ENCODE measurements at regions not wholly inside any gene's neighbourhood (a gene's known extent, or its start where the extent isn't known, plus 50 kb on each side); places are given as distances from the start of the nearest gene placed in this dataset.

DNA sequence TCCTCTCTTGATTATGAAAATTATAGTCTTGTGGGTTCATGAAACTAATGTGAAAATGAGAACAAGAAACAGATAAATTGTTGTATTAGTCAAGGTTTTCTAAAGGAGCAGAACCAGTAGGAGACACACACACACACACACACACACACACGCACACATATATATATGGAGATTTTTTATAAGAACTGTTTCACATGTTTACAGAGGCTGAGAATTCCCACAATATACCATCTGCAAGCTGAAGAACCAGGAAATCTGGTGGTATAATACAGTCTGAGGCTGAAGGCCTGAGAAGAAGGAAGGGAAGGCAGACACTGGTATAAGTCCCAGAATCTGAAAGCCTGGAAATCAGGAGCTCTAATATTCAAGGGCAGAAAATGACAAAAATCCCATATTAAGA lies 70.9 kb upstream of the RGS18 start:
- ChIA-PET CTCF (no interaction called here), POLR2A (no interaction called here)
- H3K4me1 Mint-ChIP-seq = peaks cover 2% of the 10 kb centered on the region; the same call in 1 of the 2 replicates
- no peak for DNase-seq (ENCODE audit: low spot score)
- H3K4me3 Mint-ChIP-seq = no peak overlapping the region
- no peak for ATAC-seq
- H3K27ac Mint-ChIP-seq = no peak overlapping the region
- H3K27me3 Mint-ChIP-seq (ENCODE audit: low read depth) = no peaks in the 10 kb centered on the region
- no peaks in the 10 kb centered on the region for H3K36me3 Mint-ChIP-seq
- no peaks in the 10 kb centered on the region for H3K9me3 Mint-ChIP-seq
- TF ChIP-seq SOX15 (CRISPR knock-in tag; IDR thresholded peaks at IDR 0.05) (no peak), SMAD3 (CRISPR knock-in tag; IDR thresholded peaks at IDR 0.05; ENCODE audit: borderline replicate concordance) (no peak), TCF7 (CRISPR knock-in tag; IDR thresholded peaks at IDR 0.05; ENCODE audit: low read depth) (no peak), NFE2L1 (CRISPR knock-in tag; IDR thresholded peaks at IDR 0.05) (no peak), ZNF416 (CRISPR knock-in tag; IDR thresholded peaks at IDR 0.05) (no peak), E2F5 (CRISPR knock-in tag; IDR thresholded peaks at IDR 0.05) (no peak), JUN (CRISPR knock-in tag; IDR thresholded peaks at IDR 0.05) (no peak), MAX (CRISPR knock-in tag; IDR thresholded peaks at IDR 0.05) (no peak), ZBTB21 (CRISPR knock-in tag; IDR thresholded peaks at IDR 0.05; ENCODE audit: borderline replicate concordance) (no peak), ZNF671 (CRISPR knock-in tag; IDR thresholded peaks at IDR 0.05) (no peak), TEAD1 (CRISPR knock-in tag; IDR thresholded peaks at IDR 0.05) (no peak), NR1H2 (CRISPR knock-in tag; IDR thresholded peaks at IDR 0.05) (no peak), ATF1 (CRISPR knock-in tag; IDR thresholded peaks at IDR 0.05) (no peak), ZNF532 (CRISPR knock-in tag; IDR thresholded peaks at IDR 0.05; ENCODE audit: borderline replicate concordance) (no peak), ZNF232 (CRISPR knock-in tag; IDR thresholded peaks at IDR 0.05) (no peak), ESRRA (CRISPR knock-in tag; IDR thresholded peaks at IDR 0.05; ENCODE audit: borderline replicate concordance) (no peak)
- TF ChIP-seq, protein P1, sequence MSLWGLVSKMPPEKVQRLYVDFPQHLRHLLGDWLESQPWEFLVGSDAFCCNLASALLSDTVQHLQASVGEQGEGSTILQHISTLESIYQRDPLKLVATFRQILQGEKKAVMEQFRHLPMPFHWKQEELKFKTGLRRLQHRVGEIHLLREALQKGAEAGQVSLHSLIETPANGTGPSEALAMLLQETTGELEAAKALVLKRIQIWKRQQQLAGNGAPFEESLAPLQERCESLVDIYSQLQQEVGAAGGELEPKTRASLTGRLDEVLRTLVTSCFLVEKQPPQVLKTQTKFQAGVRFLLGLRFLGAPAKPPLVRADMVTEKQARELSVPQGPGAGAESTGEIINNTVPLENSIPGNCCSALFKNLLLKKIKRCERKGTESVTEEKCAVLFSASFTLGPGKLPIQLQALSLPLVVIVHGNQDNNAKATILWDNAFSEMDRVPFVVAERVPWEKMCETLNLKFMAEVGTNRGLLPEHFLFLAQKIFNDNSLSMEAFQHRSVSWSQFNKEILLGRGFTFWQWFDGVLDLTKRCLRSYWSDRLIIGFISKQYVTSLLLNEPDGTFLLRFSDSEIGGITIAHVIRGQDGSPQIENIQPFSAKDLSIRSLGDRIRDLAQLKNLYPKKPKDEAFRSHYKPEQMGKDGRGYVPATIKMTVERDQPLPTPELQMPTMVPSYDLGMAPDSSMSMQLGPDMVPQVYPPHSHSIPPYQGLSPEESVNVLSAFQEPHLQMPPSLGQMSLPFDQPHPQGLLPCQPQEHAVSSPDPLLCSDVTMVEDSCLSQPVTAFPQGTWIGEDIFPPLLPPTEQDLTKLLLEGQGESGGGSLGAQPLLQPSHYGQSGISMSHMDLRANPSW (CRISPR knock-in tag; conservative IDR thresholded peaks at IDR 0.05; ENCODE audit: low read depth) = no peak
- TF ChIP-seq, protein P2, sequence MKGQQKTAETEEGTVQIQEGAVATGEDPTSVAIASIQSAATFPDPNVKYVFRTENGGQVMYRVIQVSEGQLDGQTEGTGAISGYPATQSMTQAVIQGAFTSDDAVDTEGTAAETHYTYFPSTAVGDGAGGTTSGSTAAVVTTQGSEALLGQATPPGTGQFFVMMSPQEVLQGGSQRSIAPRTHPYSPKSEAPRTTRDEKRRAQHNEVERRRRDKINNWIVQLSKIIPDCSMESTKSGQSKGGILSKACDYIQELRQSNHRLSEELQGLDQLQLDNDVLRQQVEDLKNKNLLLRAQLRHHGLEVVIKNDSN (CRISPR knock-in tag; IDR thresholded peaks at IDR 0.05) = no peak
- TF ChIP-seq, protein P3, sequence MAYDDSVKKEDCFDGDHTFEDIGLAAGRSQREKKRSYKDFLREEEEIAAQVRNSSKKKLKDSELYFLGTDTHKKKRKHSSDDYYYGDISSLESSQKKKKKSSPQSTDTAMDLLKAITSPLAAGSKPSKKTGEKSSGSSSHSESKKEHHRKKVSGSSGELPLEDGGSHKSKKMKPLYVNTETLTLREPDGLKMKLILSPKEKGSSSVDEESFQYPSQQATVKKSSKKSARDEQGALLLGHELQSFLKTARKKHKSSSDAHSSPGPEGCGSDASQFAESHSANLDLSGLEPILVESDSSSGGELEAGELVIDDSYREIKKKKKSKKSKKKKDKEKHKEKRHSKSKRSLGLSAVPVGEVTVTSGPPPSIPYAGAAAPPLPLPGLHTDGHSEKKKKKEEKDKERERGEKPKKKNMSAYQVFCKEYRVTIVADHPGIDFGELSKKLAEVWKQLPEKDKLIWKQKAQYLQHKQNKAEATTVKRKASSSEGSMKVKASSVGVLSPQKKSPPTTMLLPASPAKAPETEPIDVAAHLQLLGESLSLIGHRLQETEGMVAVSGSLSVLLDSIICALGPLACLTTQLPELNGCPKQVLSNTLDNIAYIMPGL (CRISPR knock-in tag; IDR thresholded peaks at IDR 0.05) = no peak
- TF ChIP-seq, protein P4, sequence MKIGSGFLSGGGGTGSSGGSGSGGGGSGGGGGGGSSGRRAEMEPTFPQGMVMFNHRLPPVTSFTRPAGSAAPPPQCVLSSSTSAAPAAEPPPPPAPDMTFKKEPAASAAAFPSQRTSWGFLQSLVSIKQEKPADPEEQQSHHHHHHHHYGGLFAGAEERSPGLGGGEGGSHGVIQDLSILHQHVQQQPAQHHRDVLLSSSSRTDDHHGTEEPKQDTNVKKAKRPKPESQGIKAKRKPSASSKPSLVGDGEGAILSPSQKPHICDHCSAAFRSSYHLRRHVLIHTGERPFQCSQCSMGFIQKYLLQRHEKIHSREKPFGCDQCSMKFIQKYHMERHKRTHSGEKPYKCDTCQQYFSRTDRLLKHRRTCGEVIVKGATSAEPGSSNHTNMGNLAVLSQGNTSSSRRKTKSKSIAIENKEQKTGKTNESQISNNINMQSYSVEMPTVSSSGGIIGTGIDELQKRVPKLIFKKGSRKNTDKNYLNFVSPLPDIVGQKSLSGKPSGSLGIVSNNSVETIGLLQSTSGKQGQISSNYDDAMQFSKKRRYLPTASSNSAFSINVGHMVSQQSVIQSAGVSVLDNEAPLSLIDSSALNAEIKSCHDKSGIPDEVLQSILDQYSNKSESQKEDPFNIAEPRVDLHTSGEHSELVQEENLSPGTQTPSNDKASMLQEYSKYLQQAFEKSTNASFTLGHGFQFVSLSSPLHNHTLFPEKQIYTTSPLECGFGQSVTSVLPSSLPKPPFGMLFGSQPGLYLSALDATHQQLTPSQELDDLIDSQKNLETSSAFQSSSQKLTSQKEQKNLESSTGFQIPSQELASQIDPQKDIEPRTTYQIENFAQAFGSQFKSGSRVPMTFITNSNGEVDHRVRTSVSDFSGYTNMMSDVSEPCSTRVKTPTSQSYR (CRISPR knock-in tag; IDR thresholded peaks at IDR 0.05) = no peak
